ENCODE measurements at regions not wholly inside any gene's neighbourhood (a gene's known extent, or its start where the extent isn't known, plus 50 kb on each side); places are given as distances from the start of the nearest gene placed in this dataset.

DNA sequence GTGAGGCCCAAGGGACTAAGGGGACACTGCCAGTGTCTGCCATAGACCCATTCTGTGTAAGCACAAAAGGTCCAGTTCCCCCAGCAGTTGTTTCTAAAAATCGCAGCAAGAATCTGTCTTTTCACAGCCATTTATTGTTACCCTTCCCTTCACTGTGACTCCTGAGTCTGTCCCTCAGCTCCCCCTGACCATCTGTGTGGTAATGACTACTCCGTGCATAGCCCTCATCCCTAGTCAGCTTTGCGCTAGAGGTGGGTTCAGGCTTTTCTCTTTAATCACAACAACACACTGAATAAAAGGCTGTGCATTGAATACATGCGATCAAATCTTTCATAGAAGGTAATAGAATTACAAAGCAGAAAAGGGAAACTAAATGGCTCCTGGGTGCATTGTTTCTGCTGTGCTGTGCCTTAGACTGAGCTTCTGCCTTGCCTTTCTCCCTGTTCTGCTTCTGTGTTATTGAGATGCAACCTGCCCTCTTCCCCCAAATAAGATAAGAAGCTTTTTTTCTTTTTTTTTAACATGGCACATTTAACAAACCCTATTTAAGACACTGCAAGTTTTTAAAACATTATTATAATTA is 836.0 kb upstream of the CDH2 start:
- Histone ChIP-seq H3K4me3 (ENCODE audit: low read depth, low read length) (no peak overlapping the region), H3K36me3 (ENCODE audit: insufficient read depth) (no peaks in the 10 kb centered on the region), H3K4me1 (ENCODE audit: insufficient read depth) (no peaks in the 10 kb centered on the region), H3K27ac (ENCODE audit: low read depth) (no peak overlapping the region)
- 86% methylated on average over 4 of the region's 4 CpGs for WGBS
- no peak for DNase-seq (ENCODE audit: extremely low spot score)

DNA sequence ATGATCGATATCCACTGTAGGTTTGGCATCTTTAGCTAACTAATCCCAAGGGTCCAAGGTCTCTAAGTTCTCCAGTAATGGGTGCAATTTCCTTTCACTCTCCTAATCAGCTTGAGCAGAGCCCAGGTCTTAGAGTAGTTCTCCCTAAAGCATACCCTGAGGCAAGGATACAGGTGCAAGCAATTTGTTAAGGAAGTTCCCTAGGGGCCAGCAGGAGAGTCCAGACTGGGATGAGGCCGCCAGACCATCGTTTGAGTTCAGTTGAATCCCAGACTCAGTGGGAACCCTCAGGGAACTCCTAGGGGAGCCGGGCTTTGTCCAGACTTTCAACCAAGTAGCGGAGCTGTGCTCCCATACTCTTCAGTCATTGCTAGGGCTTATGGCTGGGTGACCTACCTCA is 835.4 kb upstream of the CDH2 start:
- 82% methylated on average over 5 of the region's 5 CpGs for WGBS
- Histone ChIP-seq H3K36me3 (ENCODE audit: insufficient read depth) (no peaks in the 10 kb centered on the region), H3K4me3 (ENCODE audit: low read depth, low read length) (no peak overlapping the region), H3K4me1 (ENCODE audit: insufficient read depth) (no peaks in the 10 kb centered on the region), H3K27ac (ENCODE audit: low read depth) (no peak overlapping the region)
- no peak for DNase-seq (ENCODE audit: extremely low spot score)

DNA sequence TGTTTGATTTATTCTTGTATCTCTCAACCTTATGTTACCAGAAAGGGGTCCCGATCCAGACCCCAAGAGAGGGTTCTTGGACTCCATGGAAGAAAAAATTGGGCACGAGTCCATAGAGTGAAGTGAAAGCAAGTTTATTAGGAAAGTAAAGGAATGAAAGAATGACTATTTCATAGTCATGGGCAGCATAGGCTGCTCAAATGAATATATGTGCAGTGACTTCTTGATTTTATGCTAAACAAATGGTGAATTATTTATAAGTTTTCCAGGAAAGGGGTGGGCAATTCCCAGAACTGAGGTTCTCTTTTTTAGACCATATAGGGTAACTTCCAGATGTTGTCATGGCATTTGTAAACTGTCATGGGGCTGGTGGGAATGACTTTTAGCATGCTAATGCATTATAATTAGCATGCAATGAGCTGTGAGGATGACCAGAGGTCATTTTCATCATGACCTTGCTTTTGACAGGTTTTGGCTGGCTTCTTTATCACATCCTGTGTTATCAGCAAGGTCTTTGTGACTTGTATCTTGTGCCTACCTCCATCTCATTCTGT is 832.4 kb upstream of the CDH2 start:
- H3K4me1 ChIP-seq (ENCODE audit: insufficient read depth): no peaks in the 10 kb centered on the region
- H3K27ac ChIP-seq (ENCODE audit: low read depth): no peak overlapping the region
- no peaks in the 10 kb centered on the region for H3K36me3 ChIP-seq (ENCODE audit: insufficient read depth)
- no peak for DNase-seq (ENCODE audit: extremely low spot score)
- H3K4me3 ChIP-seq (ENCODE audit: low read depth, low read length): no peak overlapping the region
- 86% methylated on average over 2 of the region's 2 CpGs for WGBS

DNA sequence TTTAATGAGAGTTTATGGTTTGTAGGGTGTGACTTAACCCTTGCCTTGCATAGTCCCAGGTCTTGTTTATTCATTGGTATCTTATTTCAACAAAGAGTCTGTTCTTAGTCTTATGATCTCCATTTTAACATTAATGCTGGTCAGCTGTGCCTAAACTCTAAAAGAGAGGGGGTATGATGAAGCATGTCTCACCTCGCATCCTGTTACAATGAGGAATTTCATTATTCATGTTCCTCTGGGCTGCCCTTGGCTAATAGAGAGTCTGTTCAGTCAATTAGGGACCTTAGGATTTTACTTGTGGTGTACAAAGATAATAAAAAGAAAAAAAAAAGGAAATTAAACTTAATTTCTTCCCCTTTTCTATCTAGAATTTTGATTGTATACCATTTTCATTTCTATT is 831.9 kb upstream of the CDH2 start:
- 96% methylated on average over 1 of the region's 1 CpG for WGBS

DNA sequence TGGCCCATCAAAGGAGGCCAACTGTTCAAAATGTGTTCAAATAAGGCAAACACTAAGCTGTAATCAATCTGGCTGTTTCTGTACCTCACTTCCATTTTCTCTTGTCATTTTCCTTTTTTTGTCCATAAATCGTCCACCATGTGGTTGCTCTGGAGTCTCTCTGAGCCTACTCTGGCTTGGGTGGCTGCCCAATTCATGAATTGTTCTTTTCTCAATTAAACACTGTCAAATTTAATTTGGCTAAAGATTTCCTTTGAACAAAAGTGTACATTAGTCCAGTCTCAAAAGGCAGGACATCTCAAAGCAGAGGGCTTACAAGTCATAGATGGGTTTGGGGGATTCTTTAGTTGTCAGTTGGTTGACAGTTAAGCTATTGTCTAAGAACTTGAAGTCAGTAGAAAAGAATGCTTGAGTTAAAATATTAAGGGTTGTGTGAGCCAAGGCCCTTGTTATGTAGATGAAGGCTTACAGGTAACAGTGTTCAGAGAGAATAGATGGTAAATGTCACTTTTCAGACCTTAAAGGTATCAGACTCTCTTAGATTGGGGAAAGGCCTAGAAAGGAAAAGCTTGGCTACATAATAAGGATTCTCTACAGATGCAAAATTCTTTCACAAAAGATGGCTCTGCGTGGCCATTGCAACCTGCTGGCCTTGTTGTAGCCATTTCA is 831.2 kb upstream of the CDH2 start:
- H3K27ac ChIP-seq (ENCODE audit: low read depth): no peak overlapping the region
- H3K4me1 ChIP-seq (ENCODE audit: insufficient read depth): no peaks in the 10 kb centered on the region
- WGBS: 90% methylated on average over 2 of the region's 2 CpGs
- H3K4me3 ChIP-seq (ENCODE audit: low read depth, low read length): no peak overlapping the region
- DNase-seq (ENCODE audit: extremely low spot score): no peak
- no peaks in the 10 kb centered on the region for H3K36me3 ChIP-seq (ENCODE audit: insufficient read depth)

More for the DNA sequence above, 831.9 kb upstream of the CDH2 start:
- Histone ChIP-seq H3K4me3 (ENCODE audit: low read depth, low read length) (no peak overlapping the region), H3K4me1 (ENCODE audit: insufficient read depth) (no peaks in the 10 kb centered on the region), H3K27ac (ENCODE audit: low read depth) (no peak overlapping the region), H3K36me3 (ENCODE audit: insufficient read depth) (no peaks in the 10 kb centered on the region)
- no peak for DNase-seq (ENCODE audit: extremely low spot score)

DNA sequence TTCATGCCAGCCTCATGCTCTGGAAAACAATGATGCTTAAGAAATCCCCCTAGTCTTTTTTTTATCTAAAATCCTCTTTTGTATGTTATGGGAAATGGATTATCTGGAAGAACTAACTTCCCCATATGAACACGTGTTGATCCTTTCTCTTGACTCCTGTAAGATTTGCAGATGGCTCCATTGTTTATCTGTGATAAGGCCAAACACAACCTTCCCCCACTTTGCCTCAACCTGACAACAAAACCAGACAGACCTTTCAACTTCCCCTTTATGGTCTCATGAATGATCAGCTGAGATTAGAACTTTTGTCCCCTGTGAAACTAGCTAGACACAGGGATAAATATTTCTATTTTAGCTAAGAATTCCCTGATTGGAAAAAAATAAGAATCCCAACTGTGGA is 828.0 kb upstream of the CDH2 start:
- Histone ChIP-seq H3K4me3 (ENCODE audit: low read depth, low read length) (no peak overlapping the region), H3K27ac (ENCODE audit: low read depth) (no peak overlapping the region), H3K4me1 (ENCODE audit: insufficient read depth) (no peaks in the 10 kb centered on the region), H3K36me3 (ENCODE audit: insufficient read depth) (no peaks in the 10 kb centered on the region)
- no peak for DNase-seq (ENCODE audit: extremely low spot score)
- WGBS: 16% methylated on average over 1 of the region's 1 CpG

DNA sequence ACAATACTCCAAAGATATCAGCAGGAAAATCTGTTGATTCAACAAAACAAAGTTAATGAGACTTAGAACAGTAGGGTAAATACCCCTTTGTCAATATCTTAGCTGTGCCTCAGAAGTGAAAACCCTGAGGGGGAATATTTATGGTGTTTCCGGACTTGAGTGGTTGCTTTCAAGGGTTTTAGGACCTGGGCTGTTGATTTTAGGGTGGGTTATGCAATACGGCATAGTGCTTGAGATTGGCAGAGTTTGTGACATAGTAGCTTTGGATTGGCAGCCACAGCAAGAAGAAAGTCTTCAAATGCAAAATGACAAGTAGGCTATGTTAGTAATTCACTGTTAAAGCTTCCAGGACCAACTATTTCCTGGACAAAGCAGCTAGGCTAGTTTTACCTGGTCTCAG is 826.3 kb upstream of the CDH2 start:
- no peak overlapping the region for H3K27ac ChIP-seq (ENCODE audit: low read depth)
- 68% methylated on average over 2 of the region's 2 CpGs for WGBS
- DNase-seq (ENCODE audit: extremely low spot score): no peak

DNA sequence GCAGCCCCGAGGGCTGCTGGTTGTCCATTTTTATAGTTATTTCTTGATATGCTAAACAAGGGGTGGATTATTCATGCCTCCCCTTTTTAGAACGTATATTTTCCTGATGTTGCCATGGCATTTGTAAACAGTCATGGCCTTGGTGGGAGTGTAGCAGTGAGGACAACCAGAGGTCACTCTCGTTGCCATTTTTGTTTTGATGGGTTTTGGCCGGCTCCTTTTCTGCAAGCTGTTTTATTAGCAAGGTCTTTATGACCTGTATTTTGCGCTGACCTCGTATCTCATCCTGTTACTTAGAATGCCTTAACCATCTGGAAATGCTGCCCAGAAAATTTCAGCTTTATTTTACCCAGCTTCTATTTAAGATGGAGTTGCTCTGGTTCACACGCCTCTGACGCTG is 825.8 kb upstream of the CDH2 start:
- 25% methylated on average over 8 of the region's 8 CpGs for WGBS
- DNase-seq (ENCODE audit: extremely low spot score): peak; percentile 10
- Histone ChIP-seq H3K4me1 (ENCODE audit: insufficient read depth) (no peaks in the 10 kb centered on the region), H3K27ac (ENCODE audit: low read depth) (no peak overlapping the region), H3K36me3 (ENCODE audit: insufficient read depth) (no peaks in the 10 kb centered on the region), H3K4me3 (ENCODE audit: low read depth, low read length) (no peak overlapping the region)

More for the DNA sequence above, 826.3 kb upstream of the CDH2 start:
- no peaks in the 10 kb centered on the region for H3K4me1 ChIP-seq (ENCODE audit: insufficient read depth)
- no peak overlapping the region for H3K4me3 ChIP-seq (ENCODE audit: low read depth, low read length)
- H3K36me3 ChIP-seq (ENCODE audit: insufficient read depth): no peaks in the 10 kb centered on the region

DNA sequence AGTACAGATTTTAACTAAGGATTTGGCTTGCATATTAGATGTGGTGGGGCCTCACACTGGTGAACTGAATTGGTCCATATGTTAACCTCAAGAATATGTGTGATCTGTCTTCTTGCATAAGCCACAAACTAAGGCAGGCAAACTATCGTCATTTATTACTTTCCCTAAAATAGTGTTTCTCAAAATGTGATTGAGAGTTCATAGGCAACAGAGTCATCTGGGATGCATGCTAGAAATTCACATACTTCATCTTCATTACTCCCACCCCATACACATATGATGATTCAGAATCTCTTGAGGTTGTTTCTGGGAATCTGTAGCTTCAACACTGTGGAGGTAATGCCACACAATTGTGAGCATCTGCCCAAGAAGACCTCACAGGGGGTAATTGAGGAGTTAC is 822.8 kb upstream of the CDH2 start:
- WGBS: 92% methylated on average over 1 of the region's 1 CpG
- no peak overlapping the region for H3K4me3 ChIP-seq (ENCODE audit: low read depth, low read length)

DNA sequence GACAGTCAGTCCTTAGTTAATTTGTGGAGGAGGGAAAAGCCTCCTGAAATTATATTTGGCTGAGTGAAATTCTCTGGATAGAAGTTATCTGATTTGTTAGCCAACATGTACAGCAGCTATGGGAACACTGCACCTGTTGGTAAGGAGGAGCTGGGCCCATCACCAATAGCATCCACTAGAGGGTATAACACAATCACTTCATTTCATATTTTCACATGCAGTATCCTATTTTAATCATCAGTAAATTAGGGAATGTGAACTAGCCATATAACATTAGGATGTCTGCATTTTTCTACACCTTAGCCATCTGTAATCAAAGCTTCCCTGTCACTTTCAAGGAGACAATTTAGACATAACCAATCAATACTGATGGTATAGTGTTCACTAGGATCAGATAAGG is 818.4 kb upstream of the CDH2 start:
- H3K4me1 ChIP-seq (ENCODE audit: insufficient read depth): no peaks in the 10 kb centered on the region
- no peak overlapping the region for H3K4me3 ChIP-seq (ENCODE audit: low read depth, low read length)
- DNase-seq (ENCODE audit: extremely low spot score): no peak
- H3K27ac ChIP-seq (ENCODE audit: low read depth): no peak overlapping the region
- no peaks in the 10 kb centered on the region for H3K36me3 ChIP-seq (ENCODE audit: insufficient read depth)

More for the DNA sequence above, 822.8 kb upstream of the CDH2 start:
- H3K36me3 ChIP-seq (ENCODE audit: insufficient read depth): no peaks in the 10 kb centered on the region
- no peak for DNase-seq (ENCODE audit: extremely low spot score)
- H3K27ac ChIP-seq (ENCODE audit: low read depth): no peak overlapping the region
- no peaks in the 10 kb centered on the region for H3K4me1 ChIP-seq (ENCODE audit: insufficient read depth)

DNA sequence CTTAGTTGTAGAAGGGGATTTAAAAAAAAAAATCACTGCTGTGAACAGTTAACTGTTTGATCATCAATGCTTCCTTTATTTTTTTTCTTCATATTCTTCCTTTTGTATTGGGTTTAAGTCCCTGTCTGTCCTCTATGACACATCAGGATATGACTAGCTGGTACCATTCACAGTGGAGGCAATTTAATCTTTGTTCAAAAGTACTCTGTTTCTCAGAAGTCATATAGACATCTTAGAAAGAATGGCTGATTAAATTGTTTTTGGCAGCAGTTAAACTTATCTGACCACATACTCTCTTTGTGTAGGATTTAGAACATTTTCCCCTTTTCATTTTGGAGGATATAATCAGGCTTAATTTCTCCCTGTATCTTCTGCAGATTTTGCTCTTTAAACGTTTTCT is 807.8 kb upstream of the CDH2 start:
- H3K4me1 ChIP-seq (ENCODE audit: insufficient read depth): no peaks in the 10 kb centered on the region
- WGBS: 23% methylated on average over 1 of the region's 1 CpG
- H3K36me3 ChIP-seq (ENCODE audit: insufficient read depth): no peaks in the 10 kb centered on the region
- no peak overlapping the region for H3K27ac ChIP-seq (ENCODE audit: low read depth)
- DNase-seq (ENCODE audit: extremely low spot score): no peak
- H3K4me3 ChIP-seq (ENCODE audit: low read depth, low read length): no peak overlapping the region

DNA sequence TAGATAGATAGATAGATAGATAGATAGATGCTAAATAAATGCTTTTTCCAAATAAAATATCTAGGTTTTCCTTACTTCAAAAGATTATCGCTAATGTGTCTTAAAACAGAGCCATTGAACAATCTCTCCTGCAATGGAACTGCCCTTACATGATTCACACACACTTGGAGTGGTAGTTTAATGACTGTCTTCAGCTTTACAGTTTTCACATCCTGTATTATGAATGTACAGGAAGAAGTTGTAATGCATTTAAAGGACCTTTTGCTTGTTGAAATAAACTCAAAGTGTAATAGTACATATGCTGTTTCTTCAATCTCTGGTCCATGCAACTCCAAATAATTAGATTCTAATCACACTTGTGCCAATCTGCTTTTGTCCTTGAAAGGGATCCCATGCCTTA is 797.6 kb upstream of the CDH2 start:
- 96% methylated on average over 1 of the region's 1 CpG for WGBS
- no peak overlapping the region for H3K27ac ChIP-seq (ENCODE audit: low read depth)
- H3K36me3 ChIP-seq (ENCODE audit: insufficient read depth): no peaks in the 10 kb centered on the region
- no peak overlapping the region for H3K4me3 ChIP-seq (ENCODE audit: low read depth, low read length)
- no peaks in the 10 kb centered on the region for H3K4me1 ChIP-seq (ENCODE audit: insufficient read depth)
- DNase-seq (ENCODE audit: extremely low spot score): no peak

DNA sequence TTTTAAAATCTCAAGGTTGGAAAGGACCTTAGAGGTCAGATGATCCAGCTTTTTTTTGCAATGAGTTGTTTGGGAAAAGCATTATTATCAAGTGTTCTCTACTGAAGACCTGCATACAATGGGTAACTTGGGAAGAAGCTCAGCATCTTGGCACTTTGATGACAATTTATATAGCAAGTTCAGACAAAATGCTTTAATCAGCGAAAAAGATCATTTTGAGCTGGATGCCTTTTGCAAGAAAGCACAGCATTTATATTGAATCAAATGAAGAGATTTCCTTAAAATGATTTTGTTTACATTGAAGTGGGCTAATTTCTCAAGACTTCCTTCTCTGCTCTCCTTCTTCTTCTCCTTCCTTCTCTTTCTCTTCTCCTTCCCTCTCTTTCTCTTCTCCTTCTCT is 796.4 kb upstream of the CDH2 start:
- whole genome bisulfite sequencing: 92% methylated on average over 1 of the region's 1 CpG

DNA sequence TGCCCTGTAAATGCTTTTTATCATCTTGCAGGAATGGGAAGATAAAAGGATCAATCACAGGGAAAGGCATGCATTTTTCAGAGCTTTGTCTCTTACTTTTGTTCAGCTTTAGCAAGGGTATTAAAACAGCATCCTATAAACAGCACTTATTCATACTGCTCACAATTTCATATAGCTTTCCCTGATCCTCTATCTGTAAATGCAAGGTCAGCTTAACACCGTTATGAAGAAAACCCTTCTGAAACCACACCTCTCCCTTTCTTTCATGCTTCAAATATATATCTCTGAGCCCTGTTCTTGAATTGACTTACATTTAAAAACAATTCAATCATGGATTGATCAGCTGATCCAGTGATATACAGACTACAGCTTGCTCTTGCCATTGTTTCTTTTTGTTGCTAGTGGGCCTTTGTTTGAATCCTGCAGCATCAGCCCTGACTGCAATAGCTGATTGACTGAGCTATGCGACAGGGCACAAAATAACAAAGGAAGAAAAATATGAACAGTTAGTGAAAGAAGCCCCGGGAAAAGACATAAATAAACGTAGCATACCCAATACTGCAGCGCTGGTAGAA is 795.5 kb upstream of the CDH2 start:
- no peak for DNase-seq (ENCODE audit: extremely low spot score)
- H3K4me3 ChIP-seq (ENCODE audit: low read depth, low read length): no peak overlapping the region
- H3K4me1 ChIP-seq (ENCODE audit: insufficient read depth): no peaks in the 10 kb centered on the region
- H3K36me3 ChIP-seq (ENCODE audit: insufficient read depth): no peaks in the 10 kb centered on the region
- H3K27ac ChIP-seq (ENCODE audit: low read depth): no peak overlapping the region
- WGBS: 80% methylated on average over 5 of the region's 5 CpGs

More for the DNA sequence above, 796.4 kb upstream of the CDH2 start:
- Histone ChIP-seq H3K4me3 (ENCODE audit: low read depth, low read length) (no peak overlapping the region), H3K27ac (ENCODE audit: low read depth) (no peak overlapping the region), H3K4me1 (ENCODE audit: insufficient read depth) (no peaks in the 10 kb centered on the region), H3K36me3 (ENCODE audit: insufficient read depth) (no peaks in the 10 kb centered on the region)
- DNase-seq (ENCODE audit: extremely low spot score): no peak
